GM19025 (cell line): ENCODE measurements at regions not wholly inside any gene's neighbourhood (a gene's known extent, or its start where the extent isn't known, plus 50 kb on each side); places are given as distances from the start of the nearest gene placed in this dataset.
"Not testable (repeated sequence)": the region's sequence is repeated elsewhere in the genome, so short reads cannot be mapped to it uniquely, and the experiment has no call there.

ENCODE experiments used
- ATAC-seq: cut with Tn5 transposase; IDR thresholded peaks from one replicate; pipeline ENCODE4 v1.9.1; 2021; ENCODE audit warnings: mild to moderate bottlenecking, low read depth, moderate library complexity; ENCODE audit not compliant: unreplicated experiment

DNA sequence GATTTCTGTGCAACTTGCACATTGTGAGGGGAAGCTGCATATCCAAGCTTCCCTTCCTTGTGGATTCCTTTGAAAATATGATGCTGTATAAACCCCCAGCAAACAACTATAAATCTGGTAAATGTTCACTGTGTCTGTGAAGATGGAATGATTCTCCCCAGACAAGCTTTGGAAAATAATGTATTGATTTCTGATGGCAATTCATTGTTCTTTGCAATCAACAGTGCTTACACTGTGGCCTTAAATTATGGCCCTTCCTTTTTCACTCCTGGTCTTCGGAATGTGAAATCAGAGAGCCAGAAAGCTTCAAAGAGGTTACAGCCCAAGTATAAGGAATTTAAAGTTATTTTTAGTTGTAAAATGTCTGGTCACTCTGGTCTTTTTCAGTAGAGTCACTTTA, 308.8 kb downstream of the CBLN4 start:
- ATAC-seq, result no peak

GRCh38 chr20:55693641-55694040, 311.7 kb downstream of the CBLN4 start:
- no peak for ATAC-seq

- no peak for ATAC-seq
Measured at GRCh38 chr20:55685841-55686240, 319.5 kb downstream of the CBLN4 start.

DNA sequence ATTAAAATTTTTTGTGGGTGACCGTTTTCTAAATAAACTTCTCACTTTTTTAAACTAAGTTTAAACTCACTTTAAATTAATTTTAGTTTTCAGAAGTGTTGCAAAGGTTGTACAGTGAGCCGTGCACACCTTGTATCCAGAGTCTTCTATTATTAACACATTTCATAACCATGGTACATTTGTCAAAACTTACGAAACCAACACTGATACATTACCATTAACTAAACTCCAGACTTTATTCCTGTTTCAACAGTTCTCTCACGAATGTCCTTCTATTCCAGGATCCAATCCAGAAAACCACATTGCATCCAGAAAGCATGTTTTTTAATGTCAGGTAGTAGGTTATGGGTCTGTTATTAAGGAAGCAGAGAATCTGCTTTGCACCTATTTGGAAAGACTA, 319.9 kb downstream of the CBLN4 start:
- no peak for ATAC-seq

GRCh38 chr20:55684578-55684977, 320.7 kb downstream of the CBLN4 start:
- no peak for ATAC-seq

DNA sequence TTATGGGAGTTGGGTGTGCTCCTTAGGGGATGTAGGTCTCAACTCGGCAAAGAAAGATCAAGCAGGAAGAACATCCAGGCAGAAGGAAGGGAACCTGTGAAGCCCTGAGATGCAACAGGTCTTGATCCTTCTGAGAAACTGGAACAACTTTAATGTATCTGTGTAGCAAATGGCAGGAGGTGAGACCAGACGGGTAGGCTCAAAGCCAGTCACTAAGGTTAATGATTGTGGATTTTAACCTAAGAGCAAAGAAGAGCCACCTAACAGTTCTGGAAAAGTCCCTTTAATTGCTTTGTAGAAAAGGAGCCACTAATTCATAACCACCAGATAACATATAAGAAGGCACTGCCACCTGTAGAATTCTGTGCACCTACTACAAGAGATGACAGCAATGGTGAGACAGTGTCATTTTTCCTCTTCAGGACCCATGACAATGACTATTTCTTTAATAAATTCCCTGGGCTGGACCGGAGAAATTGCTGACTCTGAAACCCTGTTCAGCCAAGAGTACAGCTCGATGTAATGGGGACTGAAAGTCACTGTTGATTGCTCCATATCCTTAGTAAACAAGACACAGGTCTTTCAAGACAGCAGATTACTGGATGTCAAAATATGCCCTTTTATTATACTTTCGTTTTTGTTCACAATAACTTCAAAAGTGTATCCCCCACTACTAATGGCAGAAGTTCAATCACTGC, 326.2 kb downstream of the CBLN4 start:
- no peak for ATAC-seq

DNA sequence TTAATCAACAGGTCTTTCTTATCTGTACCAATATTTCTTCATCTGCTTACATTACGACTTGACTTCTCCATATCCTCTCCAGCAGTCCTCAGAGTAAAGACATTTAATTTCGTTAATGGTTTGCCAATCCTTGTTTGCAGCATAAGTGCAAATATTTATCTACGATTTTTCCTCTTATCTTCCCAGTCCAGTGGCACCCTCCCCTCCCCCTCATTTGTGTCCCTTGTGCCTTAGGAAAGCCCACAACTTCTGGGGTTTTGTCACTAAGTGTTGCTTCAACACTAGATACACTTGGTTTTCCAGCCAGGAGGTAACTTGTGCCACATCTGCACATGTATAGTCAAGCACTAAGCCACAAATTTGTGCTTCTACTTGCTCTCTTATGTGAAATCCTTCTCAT, 327.2 kb downstream of the CBLN4 start:
- no peak for ATAC-seq

DNA sequence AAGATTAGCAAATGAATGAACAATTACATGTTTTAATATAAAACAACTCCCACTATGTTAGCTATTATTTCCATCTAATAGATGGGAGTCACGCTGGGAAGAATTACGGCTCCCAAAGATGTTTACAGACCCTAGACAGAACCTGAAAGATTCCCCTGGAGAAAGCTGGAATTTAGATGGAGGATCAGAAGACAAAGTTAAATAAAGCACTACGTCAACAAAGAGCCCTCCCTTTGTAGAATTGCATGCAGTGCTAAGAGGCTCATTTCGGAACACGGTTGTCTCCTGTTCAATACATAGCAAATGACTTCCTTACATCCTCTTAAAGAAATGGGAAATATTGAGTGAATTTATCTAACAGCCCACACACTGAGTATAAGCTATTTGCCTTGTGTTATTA, 328.3 kb downstream of the CBLN4 start:
- no peak for ATAC-seq

DNA sequence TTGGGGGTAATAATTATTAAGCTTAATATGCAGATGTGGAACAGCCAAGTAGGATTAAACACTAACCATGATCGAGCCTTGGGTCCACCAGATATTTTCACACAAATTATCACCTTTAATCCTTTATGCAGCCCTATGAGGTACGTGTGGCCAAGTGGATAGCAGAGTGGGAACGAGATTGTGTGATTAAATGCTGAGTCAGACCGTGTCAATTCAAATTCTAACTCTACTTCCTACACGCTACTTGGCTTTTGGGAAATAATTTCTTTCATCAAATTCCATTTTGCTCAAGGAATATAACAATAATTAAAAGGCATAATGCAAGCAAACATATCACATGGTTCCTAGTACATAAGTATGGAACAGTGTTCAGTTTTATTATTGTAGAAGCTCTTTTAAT, 329.2 kb downstream of the CBLN4 start:
- no peak for ATAC-seq

DNA sequence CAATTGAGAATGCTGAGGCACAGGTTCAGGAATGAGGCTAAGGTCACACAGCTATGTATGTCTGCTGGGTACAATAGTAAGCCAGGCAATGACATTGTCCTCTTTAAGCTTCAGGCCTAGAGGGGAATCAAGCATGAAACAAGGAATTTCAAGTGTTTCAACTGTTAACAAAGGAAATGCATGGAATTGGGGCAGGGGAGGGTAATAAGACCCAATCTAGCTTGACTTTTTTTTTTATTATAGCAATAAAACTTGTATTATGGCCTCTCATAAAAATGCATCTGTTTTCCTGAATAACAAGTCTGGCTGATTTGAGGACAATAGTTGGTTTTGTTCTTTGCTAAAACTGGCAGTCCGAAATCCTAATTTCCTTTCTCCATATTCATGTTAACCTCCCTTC, 336.7 kb downstream of the CBLN4 start:
- ATAC-seq, result no peak

DNA sequence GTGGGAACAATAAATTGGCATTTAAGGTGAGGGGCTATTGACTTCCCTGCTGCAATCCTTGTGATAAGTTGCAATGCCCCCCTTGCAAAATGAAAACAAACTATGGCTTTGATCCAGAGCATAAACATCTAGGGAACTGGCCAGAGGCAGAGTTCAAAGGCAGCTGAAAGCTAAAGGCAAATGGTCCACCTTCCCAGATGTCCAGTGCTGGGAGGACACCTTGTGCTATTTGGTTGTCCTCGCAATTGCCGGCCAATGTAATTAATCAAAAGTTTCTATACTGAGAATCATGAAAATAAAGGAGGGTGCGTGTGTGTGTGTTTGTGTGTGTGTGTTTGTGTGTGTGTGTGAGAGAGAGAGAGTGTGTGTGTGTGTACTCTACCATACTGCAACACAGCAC, 337.4 kb downstream of the CBLN4 start:
- ATAC-seq, result no peak

DNA sequence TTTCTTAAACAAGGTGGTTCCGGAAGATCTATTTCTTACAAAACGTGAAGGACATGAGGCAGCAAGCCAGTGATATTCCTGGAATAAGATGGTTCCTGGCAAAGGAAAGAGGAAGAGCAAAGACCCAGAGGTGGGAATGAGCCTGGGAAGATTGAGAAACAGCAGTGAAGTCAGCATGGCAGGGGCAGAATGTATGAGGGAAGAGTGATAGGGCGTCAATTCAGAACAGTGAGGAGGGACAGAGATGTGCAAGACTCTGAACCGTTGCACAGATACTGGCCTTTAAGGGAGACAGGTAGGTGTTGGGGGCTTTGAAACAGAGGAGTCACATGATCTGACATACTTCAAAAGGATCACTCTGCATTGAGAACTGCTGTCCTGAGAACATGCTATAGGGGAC, 338.3 kb downstream of the CBLN4 start:
- no peak for ATAC-seq

- ATAC-seq, result no peak
Measured at GRCh38 chr20:55656231-55656775, 349.0 kb downstream of the CBLN4 start.

GRCh38 chr20:55650657-55651360, 354.5 kb downstream of the CBLN4 start:
- no peak for ATAC-seq

DNA sequence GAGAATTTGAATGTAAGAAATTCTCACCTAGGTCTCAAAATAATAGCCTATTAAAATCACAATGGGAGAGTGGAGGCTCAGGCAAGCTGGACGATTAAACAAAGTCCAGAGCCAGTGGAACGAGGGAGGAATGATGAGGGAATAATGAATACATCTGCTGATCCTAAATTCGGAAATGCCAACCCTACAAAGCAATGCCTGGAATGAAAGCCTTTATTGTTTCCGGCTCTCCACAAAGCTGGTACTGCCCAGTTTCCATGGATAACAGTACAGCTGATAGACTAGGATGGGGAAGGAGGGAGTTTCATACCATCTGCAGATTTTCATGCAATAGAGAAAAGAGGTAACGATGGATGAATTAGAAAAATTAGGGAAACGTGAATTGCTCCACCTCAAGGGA, 356.1 kb downstream of the CBLN4 start:
- ATAC-seq, result no peak

- no peak for ATAC-seq
Measured at GRCh38 chr20:55646851-55647250, 358.5 kb downstream of the CBLN4 start.

DNA sequence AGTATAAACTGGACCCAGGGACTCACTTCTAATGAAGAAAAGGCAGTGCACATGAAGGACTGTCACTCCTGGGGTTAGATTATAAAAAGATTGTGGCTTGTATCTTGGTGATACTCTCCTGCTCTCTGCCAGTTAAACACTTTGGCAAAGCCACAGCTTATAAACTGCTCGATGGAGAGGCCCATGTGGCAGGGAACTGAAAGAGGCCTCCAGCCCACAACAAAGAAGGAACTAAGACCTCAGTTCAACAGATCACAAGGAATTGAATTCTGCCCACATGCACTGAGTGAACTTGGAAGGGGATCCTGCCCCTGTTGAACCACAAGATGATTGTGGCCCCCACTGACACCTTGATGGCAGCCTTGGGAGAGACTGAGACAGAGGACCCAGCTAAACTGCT, 363.8 kb downstream of the CBLN4 start:
- ATAC-seq, result no peak

- ATAC-seq, result no peak
Measured at GRCh38 chr20:55635870-55636269, 369.4 kb downstream of the CBLN4 start.

DNA sequence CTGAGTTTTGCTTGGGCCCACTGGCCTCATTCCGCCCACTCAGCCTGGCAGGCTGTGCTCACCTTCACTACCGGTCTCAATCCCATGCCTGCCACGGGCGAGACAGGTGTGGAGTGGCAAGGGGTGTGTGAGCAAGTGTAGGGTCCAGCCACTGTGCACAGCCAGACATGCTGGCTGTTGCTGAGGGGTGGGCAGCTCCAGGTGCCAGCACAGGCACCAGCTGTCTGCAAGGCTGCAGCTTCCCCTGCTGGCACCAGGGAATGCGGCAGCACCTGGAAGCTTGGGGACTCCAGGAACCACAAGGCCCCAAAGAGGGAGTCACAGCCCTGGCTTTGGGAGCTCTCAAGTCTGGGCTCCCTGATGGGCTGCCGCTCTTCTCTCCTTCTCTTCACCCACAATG, 372.7 kb downstream of the CBLN4 start:
- ATAC-seq, result no peak

DNA sequence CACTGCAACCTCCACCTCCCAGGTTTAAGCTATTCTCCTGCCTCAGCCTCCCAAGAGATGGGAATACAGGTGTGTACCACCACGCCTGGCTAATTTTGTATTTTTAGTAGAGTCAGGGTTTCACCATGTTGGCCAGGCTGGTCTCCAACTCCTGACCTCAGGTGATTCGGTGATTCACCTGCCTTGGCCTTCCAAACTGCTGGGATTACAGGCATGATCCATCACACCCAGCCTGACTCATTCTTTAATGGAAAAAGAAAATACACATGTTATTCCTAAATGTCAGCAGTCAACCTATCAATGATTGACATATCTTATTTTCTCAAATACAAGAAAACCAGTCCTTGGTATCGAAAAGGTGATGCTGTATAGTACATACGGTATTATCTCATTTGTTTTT, 376.2 kb downstream of the CBLN4 start:
- not testable (repeated sequence) for ATAC-seq

DNA sequence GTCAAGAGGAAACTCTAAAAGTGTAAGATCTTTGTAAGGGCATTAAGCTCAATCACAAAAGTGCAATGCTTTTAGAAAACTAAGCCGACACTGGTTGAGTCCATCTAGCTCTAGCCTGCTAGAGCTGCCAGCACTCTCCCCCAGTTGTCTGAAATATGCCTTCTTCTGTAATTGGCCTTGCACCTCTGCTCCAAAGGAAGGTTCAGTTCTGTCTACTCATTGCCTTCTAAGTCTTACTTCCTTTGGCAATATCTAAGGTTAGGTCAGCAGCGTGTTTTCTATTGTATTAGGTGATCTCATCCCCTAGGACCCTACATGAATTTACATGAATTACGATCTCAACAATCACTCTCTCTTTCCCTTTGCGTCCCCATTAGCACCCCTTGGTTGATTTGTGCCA, 378.6 kb downstream of the CBLN4 start:
- ATAC-seq, result no peak

GRCh38 chr20:55616367-55616766, 389.0 kb downstream of the CBLN4 start:
- ATAC-seq, result no peak
